HG03280 (cell line): ENCODE measurements at regions not wholly inside any gene's neighbourhood (a gene's known extent, or its start where the extent isn't known, plus 50 kb on each side); places are given as distances from the start of the nearest gene placed in this dataset.

Source experiments
- ATAC-seq: cut with Tn5 transposase; IDR thresholded peaks from one replicate; pipeline ENCODE4 v1.9.1; 2021; ENCODE audit warnings: mild to moderate bottlenecking, moderate library complexity; ENCODE audit not compliant: unreplicated experiment

DNA sequence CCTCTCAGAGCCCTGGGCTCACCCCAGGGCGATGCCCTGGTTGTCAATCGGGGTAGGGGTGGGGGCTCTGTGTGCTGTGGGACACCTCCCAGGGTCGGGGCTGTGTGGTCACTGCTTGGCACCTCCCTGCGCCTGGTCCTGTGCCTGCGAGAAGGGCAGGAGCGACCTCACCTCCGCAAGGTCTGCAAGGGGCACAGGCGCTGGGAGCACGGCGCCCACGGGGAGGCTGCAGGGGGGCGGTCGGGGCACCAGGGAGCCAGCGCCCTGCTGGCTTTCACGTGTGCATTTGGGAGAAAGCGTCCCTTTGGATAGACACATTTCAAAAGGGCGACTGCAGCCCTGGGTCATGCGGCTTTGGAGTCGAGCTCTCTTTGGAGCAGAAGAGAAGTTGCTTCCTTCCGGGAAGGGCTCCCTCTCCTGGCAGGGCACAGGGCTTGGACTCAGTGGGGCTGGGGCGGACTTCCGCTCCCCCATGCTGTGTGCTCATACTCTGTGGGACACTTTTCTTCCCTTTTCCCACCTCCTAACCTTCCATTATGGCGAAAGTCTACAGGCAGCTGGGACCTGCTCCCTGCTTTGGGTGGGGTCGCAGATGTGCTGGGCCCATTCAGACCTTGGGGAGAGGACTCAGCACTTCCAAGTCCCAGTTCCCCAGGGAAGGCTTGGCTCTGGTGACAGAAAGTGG, 52.9 kb upstream of the SLC28A3 start:
- ATAC-seq, result no peak

DNA sequence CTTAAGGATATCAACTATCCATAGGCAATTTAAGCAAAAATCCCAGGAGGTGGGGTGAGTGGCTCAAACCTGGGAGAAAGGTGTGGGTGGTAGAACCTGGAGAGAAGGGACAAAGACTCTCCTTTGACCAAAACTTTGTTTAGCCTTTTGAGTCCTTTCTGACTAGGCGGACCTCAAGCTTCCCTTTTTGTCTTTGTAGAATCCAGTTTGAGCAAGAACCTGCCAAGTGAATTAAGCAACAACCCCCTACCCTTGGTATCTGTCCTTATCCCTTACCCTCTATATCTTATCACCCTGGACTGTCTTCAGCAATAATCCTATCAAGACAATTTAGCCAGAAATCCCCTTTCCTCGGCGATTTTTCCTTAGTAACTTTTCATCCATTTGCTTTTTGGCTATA, 53.5 kb upstream of the SLC28A3 start:
- no peak for ATAC-seq

DNA sequence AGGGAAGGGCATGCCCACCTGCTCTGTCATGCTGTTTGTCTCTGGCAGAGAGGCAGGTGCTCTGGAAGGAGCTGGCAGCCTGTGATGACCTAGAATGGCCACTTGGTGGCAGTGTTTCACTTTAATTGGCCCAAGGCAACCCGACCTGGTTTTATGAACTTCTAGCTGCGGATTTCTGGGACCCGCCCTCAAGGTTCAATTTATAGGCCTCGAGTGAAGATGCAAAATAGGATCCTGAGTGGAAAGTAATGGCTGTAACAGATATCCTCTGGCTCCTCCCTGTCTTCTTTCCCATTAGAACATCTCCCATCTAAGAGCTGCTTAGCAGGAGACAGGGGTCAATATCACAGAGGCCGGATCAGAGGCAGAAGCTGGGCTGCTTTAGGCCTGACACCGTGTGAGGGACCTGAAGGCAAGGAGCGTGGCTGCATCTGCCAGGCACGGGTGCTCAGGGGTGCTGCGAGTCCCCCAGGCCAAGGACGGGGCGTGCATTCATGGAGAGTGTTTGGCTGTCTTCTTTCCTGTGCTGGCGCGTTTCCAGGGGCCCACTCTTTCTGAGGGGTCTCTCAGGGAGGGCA, 56.7 kb upstream of the SLC28A3 start:
- peak; percentile 74 for ATAC-seq

DNA sequence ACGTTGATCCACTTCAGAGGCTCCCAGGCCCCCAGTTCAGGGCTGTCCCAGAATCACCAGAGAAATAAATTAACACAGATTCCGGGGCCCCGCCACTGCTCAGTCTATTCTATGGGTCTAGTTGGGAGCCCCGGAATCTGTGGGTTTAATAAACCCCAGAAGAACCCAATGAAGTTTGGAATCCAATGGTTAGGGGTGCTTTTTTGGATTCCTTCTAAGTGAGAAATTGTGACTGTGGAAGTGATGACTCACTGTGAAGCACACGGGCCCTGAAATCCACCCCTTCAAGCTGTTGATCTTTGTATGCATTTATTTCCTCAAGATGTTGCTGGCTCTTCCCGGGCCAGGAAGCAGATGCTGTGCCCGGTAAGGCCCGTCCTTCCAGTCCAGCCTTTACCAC, 57.3 kb upstream of the SLC28A3 start:
- no peak for ATAC-seq

DNA sequence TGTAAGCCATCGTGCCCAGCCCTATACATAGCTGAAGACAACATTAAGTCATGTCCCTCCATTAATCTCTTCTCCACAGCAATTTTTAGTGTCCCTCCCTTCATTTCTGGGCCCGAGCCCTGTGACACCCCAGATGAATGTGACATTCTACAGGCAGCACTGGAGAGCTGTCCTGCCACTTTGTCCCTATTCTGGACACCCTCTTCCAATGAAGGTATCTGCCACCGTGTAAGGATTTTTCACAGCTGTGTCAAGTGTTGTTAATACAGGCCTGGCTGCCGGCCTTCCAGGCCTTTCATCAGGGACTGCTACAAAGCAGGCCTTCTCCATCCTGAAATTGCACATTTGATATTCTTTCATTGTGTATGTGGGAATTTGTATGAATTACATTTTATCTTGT, 62.0 kb upstream of the SLC28A3 start:
- ATAC-seq, result no peak

DNA sequence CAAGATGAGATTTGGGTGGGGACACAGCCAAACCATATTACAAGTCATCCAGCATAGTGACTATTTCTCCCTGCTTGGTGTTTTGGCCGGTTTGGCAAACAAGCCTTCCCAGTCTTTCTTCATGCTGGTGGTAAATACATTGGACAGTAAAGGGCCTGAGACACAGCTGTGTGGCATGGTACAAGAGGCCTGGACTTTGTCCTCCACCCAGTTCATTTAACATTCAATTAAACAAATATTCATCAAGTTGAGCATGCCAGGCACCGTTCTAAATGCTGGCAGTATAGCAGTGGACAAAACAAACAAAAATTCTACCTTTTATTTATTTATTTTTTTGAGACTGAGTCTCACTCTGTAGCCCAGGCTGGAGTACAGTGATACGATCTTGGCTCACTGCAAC, 62.7 kb upstream of the SLC28A3 start:
- ATAC-seq, result no peak

DNA sequence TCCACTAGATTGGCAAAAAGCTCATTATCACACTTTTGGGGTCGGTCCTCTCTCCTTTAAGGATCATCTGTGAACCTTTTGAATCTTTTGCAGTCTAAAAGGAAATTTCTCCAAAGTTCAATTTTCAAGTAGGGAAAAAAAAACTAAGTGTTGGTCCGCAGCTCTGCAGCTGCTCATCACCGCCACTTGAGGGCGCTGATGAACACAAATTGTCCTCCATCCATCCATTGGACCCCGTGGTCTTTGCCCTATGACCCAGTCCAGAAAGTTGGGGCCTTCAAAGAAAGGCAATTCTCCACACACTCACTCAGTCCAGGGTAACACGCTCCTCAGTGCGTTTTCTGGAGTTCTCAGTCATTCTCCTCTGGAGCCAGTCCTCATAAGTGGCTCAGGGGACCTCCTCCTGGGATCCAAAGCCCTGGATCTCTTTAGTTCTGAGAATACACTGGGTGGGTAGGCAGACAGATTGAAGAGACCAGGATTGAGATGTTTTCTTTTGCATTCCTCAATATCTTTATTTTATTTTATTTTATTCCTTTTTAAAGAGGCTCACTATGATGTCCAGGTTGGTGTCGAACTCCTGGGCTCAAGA, 63.6 kb upstream of the SLC28A3 start:
- no peak for ATAC-seq

DNA sequence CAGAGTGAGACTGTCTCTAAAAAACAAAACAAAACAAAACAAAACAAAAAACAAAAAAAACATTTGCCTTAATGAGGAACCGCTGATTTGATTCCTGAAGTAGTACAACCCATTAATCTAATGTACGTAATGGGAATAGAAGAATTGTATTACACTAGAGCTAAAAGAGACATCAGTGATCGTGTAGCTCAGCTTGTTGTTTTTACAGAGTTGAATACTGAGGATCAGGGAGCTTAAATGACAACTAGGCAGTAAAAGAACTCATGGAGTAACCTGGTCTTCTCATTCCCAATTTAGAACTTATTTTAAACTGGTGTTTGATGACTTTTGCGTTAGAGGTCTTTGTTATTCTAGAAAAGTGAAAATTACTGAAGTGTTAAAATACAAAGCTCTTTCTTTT, 65.1 kb upstream of the SLC28A3 start:
- no peak for ATAC-seq

DNA sequence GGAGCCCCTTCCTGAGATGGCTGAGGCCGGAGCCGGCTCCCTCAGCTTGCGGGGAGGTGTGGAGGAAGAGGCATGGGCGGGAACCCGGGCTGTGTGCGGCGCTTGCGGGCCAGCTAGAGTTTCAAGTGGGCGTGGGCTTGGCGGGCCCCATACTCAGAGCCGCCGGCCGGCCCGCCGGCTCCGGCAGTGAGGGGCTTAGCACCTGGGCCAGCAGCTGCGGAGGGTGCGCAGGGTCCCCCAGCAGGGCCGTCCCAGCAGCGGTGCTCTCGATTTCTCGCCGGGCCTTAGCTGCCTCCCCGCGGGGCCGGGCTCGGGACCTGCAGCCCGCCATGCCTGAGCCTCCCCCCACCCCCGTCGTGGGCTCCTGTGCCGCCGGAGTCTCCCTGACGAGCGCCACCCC, 67.9 kb upstream of the SLC28A3 start:
- ATAC-seq, result no peak

DNA sequence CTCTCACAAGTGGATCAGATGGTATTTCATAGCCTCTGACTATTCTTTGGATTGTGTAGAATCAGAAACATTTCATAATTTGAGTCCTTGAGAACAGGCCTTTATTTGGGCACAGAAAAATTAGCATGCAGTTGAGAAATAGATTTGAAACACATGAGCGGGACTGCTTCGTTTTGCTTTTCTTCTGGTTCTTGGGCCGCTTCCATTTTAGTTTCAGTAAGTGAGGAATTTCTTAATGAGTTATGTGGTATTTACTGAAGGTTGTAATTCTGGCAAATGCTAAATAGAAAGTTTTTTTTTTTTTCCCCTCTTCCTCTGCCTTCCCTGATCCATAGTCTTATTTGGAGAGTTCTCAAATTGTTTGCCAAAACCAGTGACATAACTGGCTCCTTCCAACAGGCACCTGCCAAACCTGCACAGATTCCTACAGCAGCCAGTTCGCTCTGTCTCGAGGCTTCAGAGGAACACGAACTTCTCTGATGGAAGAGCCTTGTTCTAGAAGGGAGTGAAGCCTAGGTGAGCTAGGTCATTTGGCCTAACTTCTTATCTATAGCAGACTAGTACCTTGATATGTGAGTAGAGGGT, 71.2 kb upstream of the SLC28A3 start:
- no peak for ATAC-seq

DNA sequence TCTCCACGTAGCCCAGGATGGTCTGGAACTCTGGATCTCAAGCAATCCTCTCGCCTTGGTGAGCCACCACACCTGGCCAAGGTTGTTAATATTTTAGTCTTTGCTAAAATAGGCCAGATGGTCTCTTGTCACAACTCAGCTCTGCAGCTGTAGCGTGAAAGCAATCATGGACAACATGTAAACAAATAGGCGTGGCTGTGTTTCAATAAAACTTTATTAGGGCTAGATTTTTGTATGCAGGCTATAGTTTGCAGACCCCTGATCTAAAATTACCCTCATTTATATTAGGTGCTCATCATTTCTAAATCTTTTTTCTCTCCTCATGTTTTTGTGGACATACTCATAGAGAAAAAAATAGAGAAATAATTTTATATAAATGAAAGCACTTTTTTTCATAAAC, 72.1 kb upstream of the SLC28A3 start:
- ATAC-seq, result no peak

DNA sequence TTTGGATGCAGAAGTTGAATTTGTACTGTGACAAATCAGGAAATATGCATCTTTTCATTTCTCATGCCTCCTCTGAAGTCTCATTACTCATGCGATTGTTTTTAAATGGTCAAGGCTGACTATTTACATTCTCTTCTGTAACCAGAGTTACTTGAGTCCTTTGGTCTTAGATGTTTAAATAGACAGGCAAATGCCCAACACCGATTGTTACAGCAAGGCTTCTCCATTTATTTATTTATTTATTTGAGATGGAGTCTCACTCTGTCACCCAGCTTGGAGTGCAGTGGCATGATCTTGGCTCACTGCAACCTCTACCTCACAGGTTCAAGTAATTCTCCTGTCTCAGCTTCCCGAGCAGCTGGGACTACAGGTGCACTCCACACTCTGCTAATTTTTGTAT, 72.7 kb upstream of the SLC28A3 start:
- no peak for ATAC-seq

DNA sequence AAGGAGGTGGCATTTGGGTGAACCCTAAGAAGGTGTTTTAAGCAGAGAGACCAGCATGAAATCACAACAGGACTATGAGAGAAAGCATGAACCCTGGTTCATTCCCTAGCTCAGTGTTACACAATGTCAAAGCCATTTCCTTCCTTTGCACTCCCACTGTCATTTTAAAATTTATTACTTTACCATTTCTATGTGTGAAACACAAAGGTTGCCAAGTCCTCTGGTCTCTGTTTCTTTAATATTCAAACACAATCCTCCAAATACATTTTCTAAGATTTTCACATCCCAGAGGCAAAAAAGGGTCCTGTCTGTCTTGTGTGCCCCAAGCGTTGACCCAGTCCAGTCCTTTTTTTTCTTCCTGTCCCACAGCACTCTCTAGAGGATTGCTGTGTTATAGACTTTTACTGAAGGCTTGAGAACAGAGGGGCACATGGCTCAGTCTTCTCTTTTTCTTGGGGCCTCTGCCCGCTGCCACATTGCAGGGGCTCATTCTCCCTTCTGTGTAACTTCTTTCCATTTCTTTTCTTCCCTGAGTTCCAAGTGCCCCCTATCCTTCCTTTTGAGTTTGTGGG, 78.6 kb upstream of the SLC28A3 start:
- ATAC-seq, result no peak

DNA sequence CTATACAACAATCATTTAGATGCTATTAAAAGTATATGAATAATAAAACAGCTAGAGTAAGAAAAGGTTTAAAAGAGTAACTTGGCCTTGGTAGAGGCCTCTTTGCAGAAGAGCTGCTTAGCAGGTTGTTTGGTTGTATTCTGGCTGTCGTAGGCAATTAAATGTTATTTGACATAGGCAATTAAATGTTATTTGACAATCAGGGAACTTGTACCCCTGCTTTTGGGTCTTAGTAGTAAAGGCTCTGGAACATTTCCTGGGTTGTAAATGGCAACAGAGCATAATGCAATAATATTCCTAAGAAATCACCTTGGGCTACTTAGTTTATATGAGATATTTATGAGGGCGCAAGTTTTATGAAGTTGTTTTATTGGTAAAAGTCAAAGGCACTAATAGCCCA, 84.4 kb upstream of the SLC28A3 start:
- ATAC-seq, result no peak

DNA sequence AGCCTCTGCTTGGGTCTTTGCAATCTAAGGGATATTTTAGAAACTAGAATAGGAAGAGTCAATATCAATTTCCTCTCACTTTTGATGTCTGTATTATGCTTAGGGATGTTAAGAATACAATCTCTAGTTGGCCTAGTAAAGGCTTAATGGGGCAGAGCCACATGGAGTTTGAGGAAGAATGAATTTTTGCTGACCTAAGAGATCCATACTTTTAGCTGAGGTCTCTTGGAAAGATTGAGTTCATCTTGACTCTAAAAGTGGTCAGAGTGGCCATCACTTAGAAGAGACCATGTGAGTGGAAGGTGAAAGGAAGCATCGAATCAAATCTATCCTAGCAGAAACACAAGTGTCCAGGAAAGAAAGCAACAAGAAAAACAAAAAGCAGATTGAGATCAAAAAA, 92.2 kb upstream of the SLC28A3 start:
- no peak for ATAC-seq

DNA sequence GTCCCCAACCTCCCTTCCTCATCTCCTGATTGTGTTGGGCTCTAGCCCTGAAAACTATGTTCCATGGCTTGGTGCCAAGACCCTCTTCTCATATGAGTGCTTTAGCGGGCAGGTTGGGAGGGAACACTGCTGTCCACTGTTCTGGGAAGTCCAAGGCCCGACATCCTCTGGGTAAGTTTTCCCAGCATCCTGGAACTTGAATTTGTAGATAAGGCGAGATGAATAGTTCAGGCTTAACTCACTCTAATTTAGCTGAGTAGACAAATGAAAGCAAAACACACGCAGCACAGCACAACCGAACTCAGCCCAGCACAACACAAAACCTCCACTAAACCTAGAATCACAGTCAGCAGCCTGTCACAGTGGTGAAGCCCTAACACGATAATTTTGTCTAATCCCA, 95.3 kb upstream of the SLC28A3 start:
- ATAC-seq, result no peak

DNA sequence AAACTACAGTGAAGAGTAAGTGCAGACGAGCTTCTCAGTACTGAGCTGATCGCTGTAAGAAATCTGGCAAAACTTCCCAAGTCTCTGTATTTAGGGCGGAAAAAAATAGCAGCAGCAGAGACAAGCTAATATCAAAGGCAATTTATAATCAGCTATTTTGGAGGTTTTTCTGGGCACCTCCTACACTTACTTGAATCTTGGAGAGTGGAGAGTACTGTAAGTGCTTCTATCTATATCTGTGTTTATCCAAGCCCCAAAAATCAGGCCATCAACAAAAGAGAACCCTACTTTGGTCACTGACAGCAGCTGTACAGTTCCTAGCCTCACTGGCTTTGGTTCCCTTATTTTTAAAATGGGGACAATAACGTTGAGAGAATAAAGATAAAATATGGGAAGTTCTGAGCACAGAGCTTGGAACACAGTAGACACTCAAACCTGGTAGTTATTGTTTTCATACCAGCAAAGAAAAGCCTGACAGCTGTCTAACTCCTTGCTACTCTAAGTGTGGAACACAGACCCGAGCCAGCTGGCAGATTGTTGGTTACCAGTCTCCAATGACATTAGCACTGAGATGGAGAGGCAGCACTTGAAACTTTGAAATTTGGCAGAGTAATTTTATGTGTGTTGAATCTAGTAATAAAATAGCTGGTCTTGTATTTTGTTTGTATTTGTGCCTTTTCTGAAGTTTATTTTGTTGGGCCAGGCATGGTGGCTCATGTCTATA, 96.0 kb upstream of the SLC28A3 start:
- no peak for ATAC-seq

DNA sequence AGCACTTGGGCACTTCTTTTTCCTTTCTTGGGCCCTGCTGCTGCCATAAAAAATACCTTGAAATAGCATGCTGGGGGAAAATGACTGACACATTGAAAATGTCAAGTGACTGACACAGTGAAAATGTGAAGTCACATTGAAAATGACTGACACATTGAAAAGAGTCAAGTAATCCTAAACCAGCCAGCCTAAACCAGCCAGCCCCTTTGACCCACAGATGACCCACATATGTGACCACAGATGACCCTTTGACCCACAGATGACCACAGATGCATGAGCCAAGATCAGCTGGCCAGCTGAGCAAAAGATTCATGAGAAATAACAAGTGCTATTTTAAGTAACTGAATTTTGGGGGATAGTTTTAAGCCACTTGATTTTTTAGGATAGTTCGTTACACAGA, 97.8 kb upstream of the SLC28A3 start:
- no peak for ATAC-seq

DNA sequence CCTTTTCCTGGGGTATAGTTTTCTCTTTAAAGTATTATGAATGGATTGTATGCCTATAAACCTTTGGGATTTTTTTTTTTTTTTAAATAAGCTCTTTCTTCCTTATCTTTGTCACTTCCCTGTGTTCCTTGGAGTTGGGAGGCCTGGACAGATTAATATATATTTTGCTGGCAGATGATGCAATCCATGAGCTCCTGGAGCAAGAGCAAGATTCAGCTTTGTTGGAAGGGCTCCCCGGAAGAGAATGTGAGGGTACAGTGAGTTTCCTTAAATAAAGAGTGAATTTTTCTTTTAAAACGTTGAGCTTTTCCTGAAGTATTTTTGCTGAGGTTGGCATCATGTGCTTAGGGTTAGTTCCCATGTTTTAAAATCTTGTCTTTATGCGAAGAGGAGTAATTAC, 98.7 kb upstream of the SLC28A3 start:
- no peak for ATAC-seq

DNA sequence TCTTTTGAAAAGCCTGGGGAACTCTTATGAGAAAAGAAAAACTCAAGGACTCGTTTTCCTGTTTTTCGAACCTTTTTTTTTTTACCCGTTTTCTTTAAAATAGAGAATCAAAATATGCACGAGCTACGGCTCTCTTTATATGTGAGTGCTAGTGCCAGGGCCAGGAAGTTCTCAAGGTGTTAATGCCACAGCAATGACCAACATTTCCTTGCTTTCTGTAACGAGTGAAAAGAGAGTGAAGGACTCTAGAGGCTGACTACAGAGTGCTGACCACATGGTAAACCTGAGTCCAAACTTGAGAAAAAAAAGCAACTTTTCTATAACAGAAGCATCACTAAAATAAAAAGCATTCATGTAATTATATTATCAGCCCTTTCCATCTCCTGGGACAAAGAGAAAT, 102.2 kb upstream of the SLC28A3 start:
- ATAC-seq, result no peak

DNA sequence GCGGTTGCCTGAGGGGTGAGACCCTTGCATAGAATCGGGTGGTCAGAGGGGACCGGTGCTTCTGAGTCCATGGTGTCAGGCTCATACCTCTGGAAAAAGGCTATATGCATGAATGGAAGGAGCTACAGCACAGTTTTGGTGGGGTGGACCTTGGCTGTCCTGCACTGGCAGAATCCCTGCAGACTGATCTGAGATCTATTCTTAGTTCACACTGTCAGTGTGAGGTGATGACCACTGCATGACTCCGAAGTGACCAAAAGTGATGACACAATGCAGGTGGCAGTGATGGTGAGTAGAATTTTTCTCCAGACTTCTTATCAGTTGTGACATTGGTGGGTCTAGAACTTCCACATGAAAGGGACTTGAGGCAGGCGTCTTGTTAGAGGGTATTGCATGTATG, 105.2 kb upstream of the SLC28A3 start:
- no peak for ATAC-seq
